PFSK-1 (cell line): ENCODE measurements at regions not wholly inside any gene's neighbourhood (a gene's known extent, or its start where the extent isn't known, plus 50 kb on each side); places are given as distances from the start of the nearest gene placed in this dataset.

Experiments used
- FOXP2 ChIP-seq: optimal IDR thresholded peaks from 2 replicates; pipeline ENCODE3; 2011; ENCODE audit warnings: borderline replicate concordance, control low read depth, inconsistent platforms; ENCODE audit not compliant: insufficient read depth; ENCODE audit errors: extremely low read length, extremely low read depth
- POLR2AphosphoS5 ChIP-seq: IDR thresholded peaks from 2 replicates; pipeline ENCODE4 v1.6.1; 2012; ENCODE audit warnings: low read depth, mild to moderate bottlenecking, control low read depth, low read length, moderate library complexity
- REST ChIP-seq, 2 experiments: IDR thresholded peaks; 2 replicates each; pipeline versions ENCODE4 v1.6.1 to v1.8.0; 2011 to 2012; ENCODE audit warnings: low read depth in 2 of 2, low read length in 2 of 2, control low read depth in 1 of 2, inconsistent platforms in 1 of 2, mild to moderate bottlenecking in 1 of 2, moderate library complexity in 1 of 2; ENCODE audit not compliant: insufficient read depth in 1 of 2
- SIN3A ChIP-seq: IDR thresholded peaks from 2 replicates; pipeline ENCODE4 v1.6.1; 2012; ENCODE audit warnings: mild to moderate bottlenecking, low read length, moderate library complexity, borderline replicate concordance; ENCODE audit not compliant: insufficient read depth
- TAF1 ChIP-seq: IDR thresholded peaks from 2 replicates; pipeline ENCODE4 v1.6.1; 2012; ENCODE audit warnings: low read length, control low read depth, borderline replicate concordance; ENCODE audit not compliant: insufficient read depth

GRCh38 chr3:77837456-77838025 is 797.6 kb downstream of the ROBO2 start:
- TF ChIP-seq FOXP2, result no peak
- TF ChIP-seq SIN3A, result no peak
- no peak for TF ChIP-seq POLR2AphosphoS5
- TF ChIP-seq REST (IDR thresholded peaks at IDR 0.05; ENCODE audit: insufficient read depth in 1 of 2, low read depth in 2 of 2, low read length in 2 of 2), result no peak
- TF ChIP-seq TAF1, result no peak

GRCh38 chr3:77859156-77859555 is 819.3 kb downstream of the ROBO2 start:
- TF ChIP-seq REST (IDR thresholded peaks at IDR 0.05; ENCODE audit: insufficient read depth in 1 of 2, low read depth in 2 of 2, low read length in 2 of 2) (no peak), TAF1 (no peak)

- TF ChIP-seq FOXP2 (no peak), POLR2AphosphoS5 (no peak), SIN3A (no peak), REST (IDR thresholded peaks at IDR 0.05; ENCODE audit: insufficient read depth in 1 of 2, low read depth in 2 of 2, low read length in 2 of 2) (no peak), TAF1 (no peak)
Observed at GRCh38 chr3:77868725-77869124, 828.8 kb downstream of the ROBO2 start.

GRCh38 chr3:77869423-77869822 is 829.5 kb downstream of the ROBO2 start:
- TF ChIP-seq REST (IDR thresholded peaks at IDR 0.05; ENCODE audit: insufficient read depth in 1 of 2, low read depth in 2 of 2, low read length in 2 of 2), result no peak
- no peak for TF ChIP-seq TAF1
- TF ChIP-seq POLR2AphosphoS5, result no peak
- no peak for TF ChIP-seq FOXP2
- TF ChIP-seq SIN3A, result no peak

GRCh38 chr3:77871436-77871835 is 831.5 kb downstream of the ROBO2 start:
- TF ChIP-seq TAF1 (no peak), POLR2AphosphoS5 (no peak), SIN3A (no peak), REST (IDR thresholded peaks at IDR 0.05; ENCODE audit: insufficient read depth in 1 of 2, low read depth in 2 of 2, low read length in 2 of 2) (no peak), FOXP2 (no peak)
